HCT116 (cell line): ENCODE measurements at regions not wholly inside any gene's neighbourhood (a gene's known extent, or its start where the extent isn't known, plus 50 kb on each side); places are given as distances from the start of the nearest gene placed in this dataset.
A peak's percentile ranks its signal among the peaks of the same experiment; 100 is the strongest.

Source experiments
- ATAC-seq: fragments of 200-7000 bp; cut with Tn5 transposase; 2 replicates; pipeline ENCODE4 v1.9.1; 2020; ENCODE audit warnings: mild to moderate bottlenecking, moderate library complexity
- BruUV-seq: library from RNA; stranded (reverse); fragments of 400-500 nt; replicated peaks from 2 replicates; lab custom pipeline; 2021; lab: Mats Ljungman, UMichigan
- CTCF ChIA-PET: fragments of 300-600 bp; sonication (Branson Sonifier 250); formaldehyde crosslinking; loops from one replicate; lab custom pipeline; 2021; ENCODE audit warnings: antibody characterized with exemption; lab: Charles Lee
- POLR2A ChIA-PET: fragments of 300-600, 350-600 bp; sonication (Branson Sonifier 250); formaldehyde crosslinking; loops from one replicate; lab custom pipeline; 2021; ENCODE audit warnings: antibody characterized with exemption; lab: Charles Lee
- RAD21 ChIA-PET, 2 experiments: fragments of 300-600 bp; sonication (Branson Sonifier 250); formaldehyde crosslinking; loops; one replicate each; lab custom pipeline; 2023; ENCODE audit warnings: low total read pairs in 2 of 2; ENCODE audit not compliant: uncharacterized antibody in 2 of 2, unreplicated experiment in 2 of 2, low non-redundant PET in 1 of 2; lab: Charles Lee
- DNase-seq: peaks from one replicate; pipeline ENCODE4 v3.0.0-alpha.2; 2010; ENCODE audit warnings: low read depth, low spot score
- H2AFZ ChIP-seq: fragments of 200-600 bp; shearing (Covaris generic), sonication (generic); 2 replicates; pipeline ENCODE4 v1.6.1; 2017; ENCODE audit warnings: low read depth, mixed run types, mixed read lengths, antibody characterized with exemption, low read length; ENCODE audit not compliant: poor library complexity, severe bottlenecking
- H3K27ac ChIP-seq: 2 replicates; pipeline ENCODE4 v1.5.1; 2012; ENCODE audit warnings: low read depth, low read length
- H3K27me3 ChIP-seq: fragments of 200-600 bp; sonication (generic); 2 replicates; pipeline ENCODE4 v1.6.1; 2016; ENCODE audit warnings: mixed run types, low read length, mixed read lengths; ENCODE audit not compliant: insufficient read depth
- H3K36me3 ChIP-seq, 2 experiments: fragments of 200-500 bp in 1 of 2; fragments of 200-600 bp in 1 of 2; sonication (Bioruptor generic) in 1 of 2; sonication (generic) in 1 of 2; 2 replicates each; pipeline versions ENCODE4 v1.5.1 to v1.6.1; 2014 to 2016; ENCODE audit warnings: low read length in 2 of 2, inconsistent platforms in 1 of 2, mixed read lengths in 1 of 2, mixed run types in 1 of 2; ENCODE audit not compliant: insufficient read depth in 2 of 2, control insufficient read depth in 1 of 2
- H3K4me1 ChIP-seq, 2 experiments: fragments of 200-600 bp in 1 of 2; sonication (generic) in 1 of 2; 2 replicates each; pipeline versions ENCODE4 v1.5.1 to v1.6.1; 2012 to 2017; ENCODE audit warnings: low read length in 2 of 2, inconsistent platforms in 1 of 2, mild to moderate bottlenecking in 1 of 2, mixed read lengths in 1 of 2, mixed run types in 1 of 2, moderate library complexity in 1 of 2; ENCODE audit not compliant: insufficient read depth in 2 of 2, control insufficient read depth in 1 of 2
- H3K4me2 ChIP-seq: fragments of 200-600 bp; sonication (generic); 2 replicates; pipeline ENCODE4 v1.6.1; 2017; ENCODE audit warnings: mixed run types, low read length, mixed read lengths
- H3K4me3 ChIP-seq, 2 experiments: fragments of 200-600 bp in 1 of 2; sonication (generic) in 1 of 2; replicated peaks in 1 of 2; 2 replicates each; pipeline ENCODE4 v1.5.1; 2011 to 2016; ENCODE audit warnings: low read length in 2 of 2, control low read depth in 1 of 2, low read depth in 1 of 2, mild to moderate bottlenecking in 1 of 2, mixed read lengths in 1 of 2, mixed run types in 1 of 2
- H3K79me2 ChIP-seq: fragments of 200-600 bp; sonication (generic); 2 replicates; pipeline ENCODE4 v1.6.1; 2017; ENCODE audit warnings: mild to moderate bottlenecking, mixed run types, low read length, moderate library complexity, mixed read lengths; ENCODE audit not compliant: insufficient read depth
- H3K9ac ChIP-seq: fragments of 200-600 bp; sonication (generic); 2 replicates; pipeline ENCODE4 v1.6.1; 2016; ENCODE audit warnings: low read length, mixed read lengths
- H3K9me2 ChIP-seq: fragments of 200-600 bp; sonication (generic), shearing (Covaris generic); 2 replicates; pipeline ENCODE4 v1.6.1; 2017; ENCODE audit warnings: mixed run types, mild to moderate bottlenecking, moderate library complexity; ENCODE audit not compliant: insufficient read depth
- H3K9me3 ChIP-seq, 2 experiments: fragments of 200-500 bp in 1 of 2; fragments of 200-600 bp in 1 of 2; sonication (Bioruptor generic) in 1 of 2; sonication (generic) in 1 of 2; 2 replicates each; pipeline ENCODE4 v1.6.1; 2014 to 2017; ENCODE audit warnings: low read length in 2 of 2, mixed read lengths in 2 of 2, inconsistent platforms in 1 of 2, low read depth in 1 of 2, mild to moderate bottlenecking in 1 of 2, mixed run types in 1 of 2, moderate library complexity in 1 of 2; ENCODE audit not compliant: control insufficient read depth in 1 of 2, insufficient read depth in 1 of 2
- H4K20me1 ChIP-seq: fragments of 200-600 bp; sonication (generic), shearing (Covaris generic); 2 replicates; pipeline ENCODE4 v1.6.1; 2017; ENCODE audit warnings: mixed run types, mild to moderate bottlenecking, moderate library complexity; ENCODE audit not compliant: insufficient read depth
- CTCF ChIP-seq, 3 experiments: fragments of 200-600 bp in 1 of 3; sonication (generic) in 1 of 3; IDR thresholded peaks in 2 of 3; conservative IDR thresholded peaks in 1 of 3; 2 replicates each; pipeline ENCODE4 v1.5.1; 2012 to 2017; ENCODE audit warnings: low read depth in 2 of 3, low read length in 2 of 3, antibody characterized with exemption in 1 of 3, borderline replicate concordance in 1 of 3, control low read depth in 1 of 3, mild to moderate bottlenecking in 1 of 3, mixed read lengths in 1 of 3, mixed run types in 1 of 3, moderate library complexity in 1 of 3; ENCODE audit not compliant: insufficient read depth in 1 of 3
- FOSL1 ChIP-seq: IDR thresholded peaks from 2 replicates; pipeline ENCODE4 v1.6.1; 2012; ENCODE audit warnings: low read depth
- SRF ChIP-seq: IDR thresholded peaks from 2 replicates; pipeline ENCODE4 v1.6.1; 2012; ENCODE audit warnings: low read depth
- intact Hi-C: fragments of 100-400 bp; cut with micrococcal nuclease; formaldehyde crosslinking; loops from 2 replicates; pipeline ENCODE4 v1.10.0; 2022

- no peak for TF ChIP-seq CTCF (IDR thresholded peaks at IDR 0.05 in 2 of 3, conservative IDR thresholded peaks at IDR 0.05 in 1 of 3; ENCODE audit: borderline replicate concordance in 1 of 3, insufficient read depth in 1 of 3, low read depth in 2 of 3, low read length in 2 of 3)
Observed at GRCh38 chr13:30843548-30843947, 62.5 kb upstream of the MEDAG start (continued).

GRCh38 chr13:30844548-30845296 lies 61.3 kb upstream of the MEDAG start:
- ChIA-PET CTCF (no interaction called here), RAD21 (no interaction called here), POLR2A (no interaction called here)
- no peak overlapping the region for H3K4me2 ChIP-seq
- intact Hi-C loops, result no loop called here
- H3K9me2 ChIP-seq, result no peaks in the 10 kb centered on the region
- no peaks in the 10 kb centered on the region for H3K36me3 ChIP-seq
- ATAC-seq (no peak), DNase-seq (no peak)
- no peaks in the 10 kb centered on the region for H4K20me1 ChIP-seq
- TF ChIP-seq FOSL1 (no peak), SRF (no peak)
- H3K79me2 ChIP-seq, result no peaks in the 10 kb centered on the region
- no peak overlapping the region for H3K4me3 ChIP-seq
- peak overlapping the region; percentile 3; the same call in 1 of the 2 replicates for H3K27ac ChIP-seq
- peaks cover 0 to 10% of the 10 kb centered on the region in 2 experiments; a peak in 1 of 4 replicates for H3K9me3 ChIP-seq
- no peak overlapping the region for H2AFZ ChIP-seq
- BruUV-seq, result no TSS peak
- no peaks in the 10 kb centered on the region for H3K27me3 ChIP-seq
- H3K4me1 ChIP-seq, result peaks cover 0 to 25% of the 10 kb centered on the region in 2 experiments; a peak in 3 of 4 replicates
- H3K9ac ChIP-seq, result no peak overlapping the region
